Natural killer cell (primary cell): ENCODE measurements at regions not wholly inside any gene's neighbourhood (a gene's known extent, or its start where the extent isn't known, plus 50 kb on each side); places are given as distances from the start of the nearest gene placed in this dataset.

Experiments
- ATAC-seq, 3 donors: fragments of 150-1000 bp in 2 of 3; fragments of 200-7000 bp in 1 of 3; cut with Tn5 transposase; 1 replicate in 1 of 3; 2 replicates in 2 of 3; pipeline ENCODE4 v1.10.0; 2021; ENCODE audit warnings: mild to moderate bottlenecking in 2 of 3, moderate library complexity in 2 of 3
- DNase-seq, 2 donors: peaks; one replicate each; pipeline versions ENCODE4 v3.0.0 to v3.0.0-alpha.2; 2013 to 2021; ENCODE audit warnings: mixed read lengths in 1 of 2
- H3K27ac ChIP-seq: one replicate; pipeline ENCODE4 v1.5.1; 2013; ENCODE audit warnings: mild to moderate bottlenecking, low read length
- H3K27me3 ChIP-seq: one replicate; pipeline ENCODE4 v1.6.1; 2013; ENCODE audit warnings: low read length; ENCODE audit not compliant: control insufficient read depth, insufficient read depth
- H3K36me3 ChIP-seq: one replicate; pipeline ENCODE4 v1.6.1; 2013; ENCODE audit warnings: low read length; ENCODE audit not compliant: control insufficient read depth, insufficient read depth
- H3K4me1 ChIP-seq: one replicate; pipeline ENCODE4 v1.6.1; 2013; ENCODE audit warnings: low read length; ENCODE audit not compliant: control insufficient read depth, insufficient read depth
- H3K4me3 ChIP-seq: one replicate; pipeline ENCODE4 v1.5.1; 2013; ENCODE audit warnings: low read length
- H3K9me3 ChIP-seq: one replicate; pipeline ENCODE4 v1.6.1; 2013; ENCODE audit warnings: low read length; ENCODE audit not compliant: control insufficient read depth, insufficient read depth
- H3K27ac Mint-ChIP-seq, 2 donors: one replicate each; pipeline ENCODE4 v1.8.0; 2022; ENCODE audit warnings: mild to moderate bottlenecking in 2 of 2, mixed read lengths in 2 of 2, moderate library complexity in 1 of 2
- H3K27me3 Mint-ChIP-seq, 2 donors: one replicate each; pipeline ENCODE4 v1.8.0; 2022; ENCODE audit warnings: low read depth in 2 of 2, mixed read lengths in 2 of 2
- H3K36me3 Mint-ChIP-seq: one replicate; pipeline ENCODE4 v1.8.0; 2022; ENCODE audit warnings: mixed read lengths
- H3K4me1 Mint-ChIP-seq, 2 donors: one replicate each; pipeline ENCODE4 v1.8.0; 2022; ENCODE audit warnings: mixed read lengths in 2 of 2
- H3K4me3 Mint-ChIP-seq: one replicate; pipeline ENCODE4 v1.8.0; 2022; ENCODE audit warnings: mild to moderate bottlenecking, moderate library complexity, mixed read lengths
- H3K9me3 Mint-ChIP-seq, 2 donors: one replicate each; pipeline ENCODE4 v1.8.0; 2022; ENCODE audit warnings: mixed read lengths in 2 of 2
- CTCF ChIP-seq: fragments of 200-600 bp; IDR thresholded peaks from one replicate; pipeline ENCODE4 v1.8.0; 2022; ENCODE audit warnings: antibody characterized with exemption
- WGBS: methylation state at CpG from one replicate; pipeline ENCODE4 v1.1.7; 2013; ENCODE audit warnings: missing lambda C conversion rate; ENCODE audit not compliant: insufficient coverage; 5-methylcytosine and 5-hydroxymethylcytosine counted together
- intact Hi-C: fragments of 100-400 bp; cut with micrococcal nuclease; formaldehyde crosslinking; loops from one replicate; pipeline ENCODE4 v1.14.2; 2022

- no peak for ATAC-seq
- no peak overlapping the region for H3K4me3 Mint-ChIP-seq
- H3K36me3 ChIP-seq, result no peaks in the 10 kb centered on the region
- intact Hi-C loops, result no loop called here
- no peaks in the 10 kb centered on the region for H3K4me1 ChIP-seq
- no peak overlapping the region for H3K27ac ChIP-seq
- no peaks in the 10 kb centered on the region for H3K27me3 ChIP-seq
- H3K9me3 Mint-ChIP-seq, result peaks cover 11 to 16% of the 10 kb centered on the region in 2 donors
- no peaks in the 10 kb centered on the region for H3K9me3 ChIP-seq
- H3K4me3 ChIP-seq, result no peak overlapping the region
- H3K4me1 Mint-ChIP-seq, result no peaks in the 10 kb centered on the region
- no peaks in the 10 kb centered on the region for H3K36me3 Mint-ChIP-seq
- no peak for TF ChIP-seq CTCF
- DNase-seq, result no peak
- WGBS, result 96% methylated on average over 10 of the region's 11 CpGs
- H3K27ac Mint-ChIP-seq, result no peak overlapping the region
- no peaks in the 10 kb centered on the region for H3K27me3 Mint-ChIP-seq
Measured at GRCh38 chr18:30556112-30556511, 486.4 kb downstream of the DSC3 start.

GRCh38 chr18:30545393-30545792 is 497.1 kb downstream of the DSC3 start:
- Histone ChIP-seq H3K36me3 (no peaks in the 10 kb centered on the region), H3K4me1 (no peaks in the 10 kb centered on the region), H3K9me3 (no peaks in the 10 kb centered on the region), H3K27me3 (no peaks in the 10 kb centered on the region), H3K27ac (no peak overlapping the region), H3K4me3 (no peak overlapping the region)
- no peak for ATAC-seq
- intact Hi-C loops, result no loop called here
- DNase-seq, result no peak
- Mint-ChIP-seq H3K36me3 (no peaks in the 10 kb centered on the region), H3K4me3 (no peak overlapping the region), H3K27ac (no peak overlapping the region), H3K27me3 (no peaks in the 10 kb centered on the region), H3K4me1 (no peaks in the 10 kb centered on the region), H3K9me3 (peaks cover 13 to 16% of the 10 kb centered on the region in 2 donors)
- 87% methylated on average over 3 of the region's 4 CpGs for WGBS
- no peak for TF ChIP-seq CTCF

GRCh38 chr18:30544141-30544540 is 498.4 kb downstream of the DSC3 start:
- intact Hi-C loops, result no loop called here

More at GRCh38 chr18:30544141-30544540, 498.4 kb downstream of the DSC3 start:
- 75% methylated on average over 2 of the region's 2 CpGs for WGBS
- Mint-ChIP-seq H3K9me3 (peaks cover 12 to 13% of the 10 kb centered on the region in 2 donors), H3K4me1 (no peaks in the 10 kb centered on the region), H3K36me3 (no peaks in the 10 kb centered on the region), H3K4me3 (no peak overlapping the region), H3K27me3 (no peaks in the 10 kb centered on the region), H3K27ac (no peak overlapping the region)
- no peak for TF ChIP-seq CTCF
- Histone ChIP-seq H3K4me1 (no peaks in the 10 kb centered on the region), H3K27ac (no peak overlapping the region), H3K9me3 (no peaks in the 10 kb centered on the region), H3K36me3 (no peaks in the 10 kb centered on the region), H3K27me3 (no peaks in the 10 kb centered on the region), H3K4me3 (no peak overlapping the region)
- no peak for DNase-seq
- no peak for ATAC-seq
